GM18951 (cell line): ENCODE measurements at regions not wholly inside any gene's neighbourhood (a gene's known extent, or its start where the extent isn't known, plus 50 kb on each side); places are given as distances from the start of the nearest gene placed in this dataset.
A peak's percentile ranks its signal among the peaks of the same experiment; 100 is the strongest.

Experiments
- POLR2A ChIP-seq: IDR thresholded peaks from 4 replicates; pipeline ENCODE4 v1.6.1; 2011; ENCODE audit warnings: mild to moderate bottlenecking; ENCODE audit not compliant: insufficient read length, insufficient read depth; ENCODE audit errors: extremely low read depth
- in situ Hi-C: fragments of 300-500 bp; cut with MboI; formaldehyde crosslinking; loops from one replicate; pipeline ENCODE4 v1.12.0; 2022; ENCODE audit warnings: low sequenced_read_pairs, mixed read lengths, inconsistent platforms; ENCODE audit not compliant: unreplicated experiment

- TF ChIP-seq POLR2A: peak; percentile 25
- in situ Hi-C loops: no loop called here
Observed at GRCh38 chr11:115925568-115926090, 421.4 kb upstream of the CADM1 start.

- in situ Hi-C loops: no loop called here
Observed at GRCh38 chr11:115924744-115925567, 420.7 kb upstream of the CADM1 start.

GRCh38 chr11:115922876-115923275, 418.7 kb upstream of the CADM1 start:
- no peak for TF ChIP-seq POLR2A
- in situ Hi-C loops: no loop called here

More at GRCh38 chr11:115924744-115925567, 420.7 kb upstream of the CADM1 start:
- no peak for TF ChIP-seq POLR2A

GRCh38 chr11:115921986-115922385, 417.8 kb upstream of the CADM1 start:
- in situ Hi-C loops: no loop called here
- no peak for TF ChIP-seq POLR2A

- in situ Hi-C loops: no loop called here
- TF ChIP-seq POLR2A: no peak
Observed at GRCh38 chr11:115921540-115921939, 417.3 kb upstream of the CADM1 start.

GRCh38 chr11:115920841-115921480, 416.7 kb upstream of the CADM1 start:
- in situ Hi-C loops: no loop called here
- no peak for TF ChIP-seq POLR2A

- in situ Hi-C loops: no loop called here
- TF ChIP-seq POLR2A: peak; percentile 22
Observed at GRCh38 chr11:115920092-115920461, 415.9 kb upstream of the CADM1 start.

- in situ Hi-C loops: no loop called here
- TF ChIP-seq POLR2A: peak; percentile 48
Observed at GRCh38 chr11:115919341-115920091, 415.3 kb upstream of the CADM1 start.

- no peak for TF ChIP-seq POLR2A
- in situ Hi-C loops: no loop called here
Observed at GRCh38 chr11:115918576-115918975, 414.4 kb upstream of the CADM1 start.

- TF ChIP-seq POLR2A: no peak
- in situ Hi-C loops: no loop called here
Observed at GRCh38 chr11:115916608-115917007, 412.4 kb upstream of the CADM1 start.

- in situ Hi-C loops: no loop called here
- no peak for TF ChIP-seq POLR2A
Observed at GRCh38 chr11:115912484-115912945, 408.3 kb upstream of the CADM1 start.

- no peak for TF ChIP-seq POLR2A
- in situ Hi-C loops: no loop called here
Observed at GRCh38 chr11:115911613-115912346, 407.6 kb upstream of the CADM1 start.

GRCh38 chr11:115910379-115910778, 406.2 kb upstream of the CADM1 start:
- TF ChIP-seq POLR2A: no peak
- in situ Hi-C loops: no loop called here

GRCh38 chr11:115906171-115906570, 402.0 kb upstream of the CADM1 start:
- in situ Hi-C loops: no loop called here
- no peak for TF ChIP-seq POLR2A
